HEK293 (cell line): ENCODE measurements at regions not wholly inside any gene's neighbourhood (a gene's known extent, or its start where the extent isn't known, plus 50 kb on each side); places are given as distances from the start of the nearest gene placed in this dataset.

Experiments used
- CTCF ChIA-PET: fragments of 350-600 bp; formaldehyde crosslinking; extraction: SDS; loops from one replicate; lab custom pipeline; 2021; ENCODE audit warnings: antibody characterized with exemption; lab: Yijun Ruan, JAX
- POLR2A ChIA-PET: fragments of 300-600 bp; formaldehyde crosslinking; extraction: SDS; loops from one replicate; lab custom pipeline; 2020; ENCODE audit warnings: antibody characterized with exemption, inconsistent platforms; lab: Yijun Ruan, JAX
- H3K27ac ChIP-seq: fragments of 200-500 bp; sonication (Bioruptor generic); 2 replicates; pipeline ENCODE4 v1.5.1; 2014; ENCODE audit warnings: low read depth, low read length, control low read depth, inconsistent platforms; ENCODE audit errors: extremely low read depth
- H3K36me3 ChIP-seq, 2 experiments: fragments of 200-500 bp in 1 of 2; sonication (Bioruptor generic) in 1 of 2; 1 replicate in 1 of 2; 2 replicates in 1 of 2; pipeline ENCODE4 v1.5.1; 2014 to 2017; ENCODE audit warnings: inconsistent platforms in 2 of 2, low read length in 2 of 2; ENCODE audit not compliant: control insufficient read depth in 2 of 2, insufficient read depth in 1 of 2
- H3K4me1 ChIP-seq: fragments of 200-500 bp; sonication (Bioruptor generic); 2 replicates; pipeline ENCODE4 v1.5.1; 2014; ENCODE audit warnings: mild to moderate bottlenecking, low read length, inconsistent platforms; ENCODE audit not compliant: control insufficient read depth, insufficient read depth
- H3K4me3 ChIP-seq: 2 replicates; pipeline ENCODE4 v1.5.1; 2011; ENCODE audit warnings: low read depth, mild to moderate bottlenecking, control low read depth, low read length, moderate library complexity
- H3K9me3 ChIP-seq: fragments of 200-500 bp; sonication (Bioruptor generic); 2 replicates; pipeline ENCODE4 v1.5.1; 2014; ENCODE audit warnings: low read depth, low read length, inconsistent platforms; ENCODE audit not compliant: control insufficient read depth, insufficient read depth
- GLI4 ChIP-seq: fragments of 450-650 bp; formaldehyde crosslinking; IDR thresholded peaks from 2 replicates; pipeline ENCODE4 v1.5.1; 2016; ENCODE audit warnings: missing biosample characterization, missing genetic modification characterization
- HOXA7 ChIP-seq: sonication (generic); formaldehyde crosslinking; IDR thresholded peaks from 2 replicates; pipeline ENCODE4 v1.8.1; 2022; ENCODE audit warnings: missing genetic modification reagents, borderline replicate concordance
- TCF7L2 ChIP-seq: IDR thresholded peaks from 2 replicates; pipeline ENCODE4 v1.6.1; 2011; ENCODE audit warnings: low read depth, mild to moderate bottlenecking, inconsistent platforms, low read length, moderate library complexity, borderline replicate concordance
- ZFP69B ChIP-seq: fragments of 450-650 bp; formaldehyde crosslinking; IDR thresholded peaks from 2 replicates; pipeline ENCODE4 v1.5.1; 2016; ENCODE audit warnings: missing biosample characterization, missing genetic modification characterization
- ZNF112 ChIP-seq: fragments of 450-650 bp; formaldehyde crosslinking; IDR thresholded peaks from 2 replicates; pipeline ENCODE4 v1.5.0; 2017; ENCODE audit warnings: missing biosample characterization, missing genetic modification characterization
- ZNF324 ChIP-seq: fragments of 450-650 bp; formaldehyde crosslinking; IDR thresholded peaks from 2 replicates; pipeline ENCODE4 v1.5.1; 2016; ENCODE audit warnings: missing biosample characterization, missing genetic modification characterization
- ZNF510 ChIP-seq: fragments of 450-650 bp; formaldehyde crosslinking; IDR thresholded peaks from 2 replicates; pipeline ENCODE4 v1.5.1; 2018; ENCODE audit warnings: mild to moderate bottlenecking, missing genetic modification characterization, missing biosample characterization; ENCODE audit not compliant: insufficient replicate concordance
- ZNF530 ChIP-seq: fragments of 450-650 bp; formaldehyde crosslinking; IDR thresholded peaks from 2 replicates; pipeline ENCODE4 v1.5.1; 2016; ENCODE audit warnings: low read depth, missing biosample characterization, missing genetic modification characterization
- ZNF561 ChIP-seq: fragments of 450-650 bp; IDR thresholded peaks from 2 replicates; pipeline ENCODE4 v1.5.1; 2018; ENCODE audit warnings: missing biosample characterization, missing genetic modification characterization, borderline replicate concordance
- ZNF596 ChIP-seq: fragments of 450-650 bp; IDR thresholded peaks from 2 replicates; pipeline ENCODE4 v1.5.0; 2018; ENCODE audit warnings: missing biosample characterization, mild to moderate bottlenecking, missing genetic modification characterization, moderate library complexity
- ZNF660 ChIP-seq: fragments of 450-650 bp; IDR thresholded peaks from 2 replicates; pipeline ENCODE4 v1.5.1; 2018; ENCODE audit warnings: missing biosample characterization, mild to moderate bottlenecking, missing genetic modification characterization
- ZNF776 ChIP-seq: fragments of 450-650 bp; formaldehyde crosslinking; IDR thresholded peaks from 2 replicates; pipeline ENCODE4 v1.5.0; 2017; ENCODE audit warnings: missing biosample characterization, missing genetic modification characterization, borderline replicate concordance
- ZSCAN23 ChIP-seq: fragments of 450-650 bp; formaldehyde crosslinking; IDR thresholded peaks from 2 replicates; pipeline ENCODE4 v1.5.1; 2016; ENCODE audit warnings: missing biosample characterization, missing genetic modification characterization
- TF ChIP-seq, protein P1 (sequence below): fragments of 450-650 bp; formaldehyde crosslinking; IDR thresholded peaks from 2 replicates; pipeline ENCODE4 v1.5.1; 2016; ENCODE audit warnings: missing biosample characterization, missing genetic modification characterization
- TF ChIP-seq, protein P2 (sequence below): fragments of 450-650 bp; formaldehyde crosslinking; IDR thresholded peaks from 2 replicates; pipeline ENCODE4 v1.5.1; 2016; ENCODE audit warnings: missing biosample characterization, missing genetic modification characterization
- TF ChIP-seq, protein P3 (sequence below): fragments of 450-650 bp; formaldehyde crosslinking; IDR thresholded peaks from 2 replicates; pipeline ENCODE4 v1.5.1; 2017; ENCODE audit warnings: missing biosample characterization, missing genetic modification characterization
- TF ChIP-seq, protein P4 (sequence below): fragments of 450-650 bp; formaldehyde crosslinking; IDR thresholded peaks from 2 replicates; pipeline ENCODE4 v1.5.1; 2017; ENCODE audit warnings: missing biosample characterization, missing genetic modification characterization
- TF ChIP-seq, protein P5 (sequence below): fragments of 450-650 bp; formaldehyde crosslinking; IDR thresholded peaks from 2 replicates; pipeline ENCODE4 v1.5.1; 2016; ENCODE audit warnings: missing biosample characterization, missing genetic modification characterization
- TF ChIP-seq, protein P6 (sequence below): fragments of 450-650 bp; formaldehyde crosslinking; IDR thresholded peaks from 2 replicates; pipeline ENCODE4 v1.5.1; 2016; ENCODE audit warnings: missing biosample characterization, missing genetic modification characterization
- TF ChIP-seq, protein P7 (sequence below): sonication (generic); formaldehyde crosslinking; IDR thresholded peaks from 2 replicates; pipeline ENCODE4 v1.8.1; 2022; ENCODE audit warnings: mild to moderate bottlenecking, moderate library complexity, missing genetic modification reagents

DNA sequence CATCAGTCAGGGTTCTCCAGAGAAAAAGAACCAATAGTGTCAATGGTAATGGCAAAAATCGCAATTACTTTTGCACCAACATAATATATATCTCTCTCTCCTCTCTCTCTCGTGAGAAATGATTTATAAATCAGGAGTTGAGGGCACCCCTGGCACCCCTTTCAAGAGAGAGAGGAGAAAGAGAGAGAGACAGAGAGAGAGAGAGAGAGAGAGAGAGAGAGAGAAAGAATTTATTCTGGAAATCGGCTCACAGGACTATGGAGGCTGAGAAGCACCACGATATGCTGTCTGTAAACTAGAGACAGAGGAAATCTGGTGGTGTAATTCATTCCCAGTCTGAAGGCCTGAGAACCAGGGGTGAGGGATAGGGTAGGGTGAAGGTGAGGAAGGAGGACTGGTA, 201.9 kb upstream of the MAP3K7 start:
- H3K4me1 ChIP-seq: no peaks in the 10 kb centered on the region
- POLR2A ChIA-PET: no interaction called here
- H3K9me3 ChIP-seq: no peaks in the 10 kb centered on the region
- H3K4me3 ChIP-seq: no peak overlapping the region
- CTCF ChIA-PET: no interaction called here
- no peak overlapping the region for H3K27ac ChIP-seq
- TF ChIP-seq ZNF112 (tag by site-specific recombination): no peak
- peak; percentile 97 for TF ChIP-seq ZNF596 (tag by site-specific recombination)
- TF ChIP-seq, protein P1, sequence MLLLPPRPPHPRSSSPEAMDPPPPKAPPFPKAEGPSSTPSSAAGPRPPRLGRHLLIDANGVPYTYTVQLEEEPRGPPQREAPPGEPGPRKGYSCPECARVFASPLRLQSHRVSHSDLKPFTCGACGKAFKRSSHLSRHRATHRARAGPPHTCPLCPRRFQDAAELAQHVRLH (tag by site-specific recombination): no peak
- TF ChIP-seq GLI4: no peak
- TF ChIP-seq ZFP69B (tag by site-specific recombination): no peak
- TF ChIP-seq, protein P2, sequence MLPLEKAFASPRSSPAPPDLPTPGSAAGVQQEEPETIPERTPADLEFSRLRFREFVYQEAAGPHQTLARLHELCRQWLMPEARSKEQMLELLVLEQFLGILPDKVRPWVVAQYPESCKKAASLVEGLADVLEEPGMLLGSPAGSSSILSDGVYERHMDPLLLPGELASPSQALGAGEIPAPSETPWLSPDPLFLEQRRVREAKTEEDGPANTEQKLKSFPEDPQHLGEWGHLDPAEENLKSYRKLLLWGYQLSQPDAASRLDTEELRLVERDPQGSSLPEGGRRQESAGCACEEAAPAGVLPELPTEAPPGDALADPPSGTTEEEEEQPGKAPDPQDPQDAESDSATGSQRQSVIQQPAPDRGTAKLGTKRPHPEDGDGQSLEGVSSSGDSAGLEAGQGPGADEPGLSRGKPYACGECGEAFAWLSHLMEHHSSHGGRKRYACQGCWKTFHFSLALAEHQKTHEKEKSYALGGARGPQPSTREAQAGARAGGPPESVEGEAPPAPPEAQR: no peak
- no peak for TF ChIP-seq TCF7L2
- TF ChIP-seq, protein P3, sequence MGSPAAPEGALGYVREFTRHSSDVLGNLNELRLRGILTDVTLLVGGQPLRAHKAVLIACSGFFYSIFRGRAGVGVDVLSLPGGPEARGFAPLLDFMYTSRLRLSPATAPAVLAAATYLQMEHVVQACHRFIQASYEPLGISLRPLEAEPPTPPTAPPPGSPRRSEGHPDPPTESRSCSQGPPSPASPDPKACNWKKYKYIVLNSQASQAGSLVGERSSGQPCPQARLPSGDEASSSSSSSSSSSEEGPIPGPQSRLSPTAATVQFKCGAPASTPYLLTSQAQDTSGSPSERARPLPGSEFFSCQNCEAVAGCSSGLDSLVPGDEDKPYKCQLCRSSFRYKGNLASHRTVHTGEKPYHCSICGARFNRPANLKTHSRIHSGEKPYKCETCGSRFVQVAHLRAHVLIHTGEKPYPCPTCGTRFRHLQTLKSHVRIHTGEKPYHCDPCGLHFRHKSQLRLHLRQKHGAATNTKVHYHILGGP: no peak
- no peak for TF ChIP-seq ZNF510 (tag by site-specific recombination)
- no peaks in the 10 kb centered on the region for H3K36me3 ChIP-seq

DNA sequence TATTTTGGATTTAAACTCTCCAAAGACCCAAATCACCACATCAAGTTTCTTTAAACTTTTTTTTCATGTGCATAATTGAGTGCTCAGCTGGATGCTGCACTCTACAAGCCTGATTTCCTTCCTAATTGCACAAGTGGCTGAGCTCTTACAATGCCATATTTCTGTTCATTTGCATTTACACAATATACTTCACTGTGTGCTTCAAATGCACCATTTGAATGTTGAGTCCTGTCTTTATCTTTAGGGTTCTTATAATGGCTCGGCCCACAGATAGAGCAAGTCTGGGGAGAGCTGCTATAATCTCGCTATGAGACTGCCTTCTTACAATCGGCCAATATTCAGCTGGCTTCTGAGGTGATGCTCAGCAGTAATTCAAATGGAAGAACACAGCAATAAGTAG, 200.6 kb upstream of the MAP3K7 start:
- Histone ChIP-seq H3K9me3 (no peaks in the 10 kb centered on the region), H3K27ac (no peak overlapping the region), H3K4me1 (no peaks in the 10 kb centered on the region), H3K4me3 (no peak overlapping the region), H3K36me3 (no peaks in the 10 kb centered on the region)
- TF ChIP-seq, protein P4, sequence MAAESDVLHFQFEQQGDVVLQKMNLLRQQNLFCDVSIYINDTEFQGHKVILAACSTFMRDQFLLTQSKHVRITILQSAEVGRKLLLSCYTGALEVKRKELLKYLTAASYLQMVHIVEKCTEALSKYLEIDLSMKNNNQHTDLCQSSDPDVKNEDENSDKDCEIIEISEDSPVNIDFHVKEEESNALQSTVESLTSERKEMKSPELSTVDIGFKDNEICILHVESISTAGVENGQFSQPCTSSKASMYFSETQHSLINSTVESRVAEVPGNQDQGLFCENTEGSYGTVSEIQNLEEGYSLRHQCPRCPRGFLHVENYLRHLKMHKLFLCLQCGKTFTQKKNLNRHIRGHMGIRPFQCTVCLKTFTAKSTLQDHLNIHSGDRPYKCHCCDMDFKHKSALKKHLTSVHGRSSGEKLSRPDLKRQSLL: no peak
- no peak for TF ChIP-seq ZSCAN23 (tag by site-specific recombination)
- no peak for TF ChIP-seq ZNF324 (tag by site-specific recombination)
- TF ChIP-seq, protein P5, sequence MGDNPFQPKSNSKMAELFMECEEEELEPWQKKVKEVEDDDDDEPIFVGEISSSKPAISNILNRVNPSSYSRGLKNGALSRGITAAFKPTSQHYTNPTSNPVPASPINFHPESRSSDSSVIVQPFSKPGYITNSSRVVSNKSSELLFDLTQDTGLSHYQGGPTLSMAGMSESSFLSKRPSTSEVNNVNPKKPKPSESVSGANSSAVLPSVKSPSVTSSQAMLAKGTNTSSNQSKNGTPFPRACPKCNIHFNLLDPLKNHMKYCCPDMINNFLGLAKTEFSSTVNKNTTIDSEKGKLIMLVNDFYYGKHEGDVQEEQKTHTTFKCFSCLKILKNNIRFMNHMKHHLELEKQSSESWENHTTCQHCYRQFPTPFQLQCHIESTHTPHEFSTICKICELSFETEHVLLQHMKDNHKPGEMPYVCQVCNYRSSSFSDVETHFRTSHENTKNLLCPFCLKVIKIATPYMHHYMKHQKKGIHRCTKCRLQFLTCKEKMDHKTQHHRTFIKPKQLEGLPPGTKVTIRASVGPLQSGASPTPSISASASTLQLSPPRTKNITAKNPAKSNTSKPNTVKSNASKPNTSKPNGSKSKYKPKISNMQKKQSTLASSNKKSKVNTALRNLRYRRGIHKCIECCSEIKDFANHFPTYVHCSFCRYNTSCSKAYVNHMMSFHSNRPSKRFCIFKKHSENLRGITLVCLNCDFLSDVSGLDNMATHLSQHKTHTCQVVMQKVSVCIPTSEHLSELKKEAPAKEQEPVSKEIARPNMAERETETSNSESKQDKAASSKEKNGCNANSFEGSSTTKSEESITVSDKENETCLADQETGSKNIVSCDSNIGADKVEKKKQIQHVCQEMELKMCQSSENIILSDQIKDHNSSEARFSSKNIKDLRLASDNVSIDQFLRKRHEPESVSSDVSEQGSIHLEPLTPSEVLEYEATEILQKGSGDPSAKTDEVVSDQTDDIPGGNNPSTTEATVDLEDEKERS (tag by site-specific recombination): no peak
- ChIA-PET CTCF (interaction anchor here (0.5 to 1.4 kb wide), 3 partner anchors 12 to 178 kb away, joined by 3 to 4 read pairs (median 4); no protein-coding TSS in a partner anchor), POLR2A (no interaction called here)

DNA sequence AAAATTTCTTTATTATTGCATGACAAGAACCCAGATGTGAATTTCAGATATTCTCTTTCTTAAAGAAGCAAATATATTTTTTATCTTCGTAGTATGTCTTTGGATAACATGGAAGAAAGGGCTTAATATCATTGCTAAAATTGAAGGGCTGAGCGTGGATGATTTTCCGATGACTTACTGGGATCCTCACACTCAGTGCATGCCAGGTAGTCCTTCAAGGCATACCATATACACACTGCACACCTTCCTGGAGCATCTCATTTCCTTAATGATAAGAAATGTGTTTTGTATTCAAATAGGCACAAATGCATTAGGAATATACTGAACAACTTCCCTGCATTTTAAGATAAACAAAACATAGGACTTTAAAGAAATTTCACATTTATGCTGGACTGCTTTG, 193.9 kb upstream of the MAP3K7 start:
- H3K27ac ChIP-seq: no peak overlapping the region
- CTCF ChIA-PET: interaction anchor here (0.9 kb wide), 2 partner anchors 11 to 60 kb away, joined by 4 read pairs; no protein-coding TSS in a partner anchor
- H3K4me1 ChIP-seq: no peaks in the 10 kb centered on the region
- H3K36me3 ChIP-seq: no peaks in the 10 kb centered on the region
- POLR2A ChIA-PET: no interaction called here
- no peaks in the 10 kb centered on the region for H3K9me3 ChIP-seq
- H3K4me3 ChIP-seq: no peak overlapping the region
- TF ChIP-seq ZNF530 (tag by site-specific recombination): no peak
- no peak for TF ChIP-seq ZNF776 (tag by site-specific recombination)
- TF ChIP-seq ZNF561 (tag by site-specific recombination): no peak
- TF ChIP-seq, protein P6, sequence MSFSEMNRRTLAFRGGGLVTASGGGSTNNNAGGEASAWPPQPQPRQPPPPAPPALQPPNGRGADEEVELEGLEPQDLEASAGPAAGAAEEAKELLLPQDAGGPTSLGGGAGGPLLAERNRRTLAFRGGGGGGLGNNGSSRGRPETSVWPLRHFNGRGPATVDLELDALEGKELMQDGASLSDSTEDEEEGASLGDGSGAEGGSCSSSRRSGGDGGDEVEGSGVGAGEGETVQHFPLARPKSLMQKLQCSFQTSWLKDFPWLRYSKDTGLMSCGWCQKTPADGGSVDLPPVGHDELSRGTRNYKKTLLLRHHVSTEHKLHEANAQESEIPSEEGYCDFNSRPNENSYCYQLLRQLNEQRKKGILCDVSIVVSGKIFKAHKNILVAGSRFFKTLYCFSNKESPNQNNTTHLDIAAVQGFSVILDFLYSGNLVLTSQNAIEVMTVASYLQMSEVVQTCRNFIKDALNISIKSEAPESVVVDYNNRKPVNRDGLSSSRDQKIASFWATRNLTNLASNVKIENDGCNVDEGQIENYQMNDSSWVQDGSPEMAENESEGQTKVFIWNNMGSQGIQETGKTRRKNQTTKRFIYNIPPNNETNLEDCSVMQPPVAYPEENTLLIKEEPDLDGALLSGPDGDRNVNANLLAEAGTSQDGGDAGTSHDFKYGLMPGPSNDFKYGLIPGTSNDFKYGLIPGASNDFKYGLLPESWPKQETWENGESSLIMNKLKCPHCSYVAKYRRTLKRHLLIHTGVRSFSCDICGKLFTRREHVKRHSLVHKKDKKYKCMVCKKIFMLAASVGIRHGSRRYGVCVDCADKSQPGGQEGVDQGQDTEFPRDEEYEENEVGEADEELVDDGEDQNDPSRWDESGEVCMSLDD (tag by site-specific recombination): no peak
- TF ChIP-seq, protein P7, sequence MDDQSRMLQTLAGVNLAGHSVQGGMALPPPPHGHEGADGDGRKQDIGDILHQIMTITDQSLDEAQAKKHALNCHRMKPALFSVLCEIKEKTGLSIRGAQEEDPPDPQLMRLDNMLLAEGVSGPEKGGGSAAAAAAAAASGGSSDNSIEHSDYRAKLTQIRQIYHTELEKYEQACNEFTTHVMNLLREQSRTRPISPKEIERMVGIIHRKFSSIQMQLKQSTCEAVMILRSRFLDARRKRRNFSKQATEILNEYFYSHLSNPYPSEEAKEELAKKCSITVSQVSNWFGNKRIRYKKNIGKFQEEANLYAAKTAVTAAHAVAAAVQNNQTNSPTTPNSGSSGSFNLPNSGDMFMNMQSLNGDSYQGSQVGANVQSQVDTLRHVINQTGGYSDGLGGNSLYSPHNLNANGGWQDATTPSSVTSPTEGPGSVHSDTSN (CRISPR knock-in tag): no peak
- no peak for TF ChIP-seq HOXA7 (CRISPR knock-in tag)
- no peak for TF ChIP-seq ZNF660 (tag by site-specific recombination)
